KMS-11 (cell line): ENCODE measurements at regions not wholly inside any gene's neighbourhood (a gene's known extent, or its start where the extent isn't known, plus 50 kb on each side); places are given as distances from the start of the nearest gene placed in this dataset.

Experiments used
- H2AFZ ChIP-seq: fragments of 200-600 bp; sonication (generic); 2 replicates; pipeline ENCODE4 v1.6.1; 2016; ENCODE audit warnings: antibody characterized with exemption, mixed run types, low read depth
- H3K27ac ChIP-seq: fragments of 200-600 bp; sonication (generic); 2 replicates; pipeline ENCODE4 v1.6.1; 2016; ENCODE audit warnings: mild to moderate bottlenecking, mixed run types
- H3K27me3 ChIP-seq: fragments of 200-600 bp; sonication (generic); 2 replicates; pipeline ENCODE4 v1.6.1; 2017; ENCODE audit warnings: mild to moderate bottlenecking, low read depth, mixed run types, moderate library complexity; ENCODE audit not compliant: insufficient read depth
- H3K36me3 ChIP-seq: fragments of 200-600 bp; sonication (generic); 2 replicates; pipeline ENCODE4 v1.6.1; 2017; ENCODE audit warnings: mild to moderate bottlenecking, mixed run types; ENCODE audit not compliant: insufficient read depth
- H3K4me1 ChIP-seq: fragments of 200-600 bp; sonication (generic); 2 replicates; pipeline ENCODE4 v1.6.1; 2016; ENCODE audit warnings: mild to moderate bottlenecking, low read depth, mixed run types; ENCODE audit not compliant: poor library complexity, severe bottlenecking
- H3K4me2 ChIP-seq: fragments of 200-600 bp; sonication (generic); 2 replicates; pipeline ENCODE4 v1.7.0; 2016; ENCODE audit warnings: mild to moderate bottlenecking, mixed run types
- H3K4me3 ChIP-seq: fragments of 200-600 bp; sonication (generic); IDR thresholded peaks from 2 replicates; pipeline ENCODE4 v1.6.1; 2017; ENCODE audit warnings: low read depth, low read length, mixed read lengths; ENCODE audit not compliant: insufficient read depth
- H3K79me2 ChIP-seq: fragments of 200-600 bp; sonication (generic); 2 replicates; pipeline ENCODE4 v1.6.1; 2016; ENCODE audit warnings: low read depth, mixed run types; ENCODE audit not compliant: insufficient read depth
- H3K9ac ChIP-seq: fragments of 200-600 bp; sonication (generic); 2 replicates; pipeline ENCODE4 v1.6.1; 2016; ENCODE audit warnings: mild to moderate bottlenecking, mixed run types
- H4K20me1 ChIP-seq: fragments of 200-600 bp; sonication (generic); 2 replicates; pipeline ENCODE4 v1.6.1; 2016; ENCODE audit warnings: mild to moderate bottlenecking, mixed run types; ENCODE audit not compliant: insufficient read depth
- TF ChIP-seq, protein P1 (sequence below): fragments of 200-600 bp; sonication (generic); conservative IDR thresholded peaks from 2 replicates; pipeline ENCODE4 v1.6.1; 2017; ENCODE audit warnings: low read depth, mild to moderate bottlenecking, antibody characterized with exemption, low read length, moderate library complexity, mixed read lengths

DNA sequence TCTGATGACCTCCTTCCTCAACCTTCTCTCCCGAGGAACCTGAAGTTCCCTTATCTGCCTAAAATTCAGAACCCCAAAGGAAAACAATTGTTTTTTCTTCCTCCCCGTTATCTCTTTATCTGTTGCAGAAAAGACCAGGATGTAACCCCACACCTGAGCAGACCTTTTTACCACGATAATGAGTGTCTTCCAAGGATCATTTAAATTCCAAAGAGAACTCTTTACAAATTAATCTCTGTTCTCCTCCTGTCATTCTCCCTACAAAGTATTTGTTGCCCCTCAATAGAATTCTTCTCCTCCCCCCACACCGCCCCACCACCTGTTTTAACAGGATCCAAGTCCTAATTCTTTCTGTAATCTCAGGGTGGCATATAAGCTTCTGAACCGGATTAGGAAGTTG, 78.5 kb upstream of the NLGN4X start:
- Histone ChIP-seq H3K4me1 (peaks cover 9% of the 10 kb centered on the region), H3K79me2 (no peaks in the 10 kb centered on the region), H2AFZ (no peak overlapping the region), H3K4me2 (no peak overlapping the region), H3K36me3 (no peaks in the 10 kb centered on the region), H3K27me3 (no peaks in the 10 kb centered on the region), H3K27ac (no peak overlapping the region), H4K20me1 (no peaks in the 10 kb centered on the region), H3K4me3 (no peak overlapping the region), H3K9ac (no peak overlapping the region)
- TF ChIP-seq, protein P1, sequence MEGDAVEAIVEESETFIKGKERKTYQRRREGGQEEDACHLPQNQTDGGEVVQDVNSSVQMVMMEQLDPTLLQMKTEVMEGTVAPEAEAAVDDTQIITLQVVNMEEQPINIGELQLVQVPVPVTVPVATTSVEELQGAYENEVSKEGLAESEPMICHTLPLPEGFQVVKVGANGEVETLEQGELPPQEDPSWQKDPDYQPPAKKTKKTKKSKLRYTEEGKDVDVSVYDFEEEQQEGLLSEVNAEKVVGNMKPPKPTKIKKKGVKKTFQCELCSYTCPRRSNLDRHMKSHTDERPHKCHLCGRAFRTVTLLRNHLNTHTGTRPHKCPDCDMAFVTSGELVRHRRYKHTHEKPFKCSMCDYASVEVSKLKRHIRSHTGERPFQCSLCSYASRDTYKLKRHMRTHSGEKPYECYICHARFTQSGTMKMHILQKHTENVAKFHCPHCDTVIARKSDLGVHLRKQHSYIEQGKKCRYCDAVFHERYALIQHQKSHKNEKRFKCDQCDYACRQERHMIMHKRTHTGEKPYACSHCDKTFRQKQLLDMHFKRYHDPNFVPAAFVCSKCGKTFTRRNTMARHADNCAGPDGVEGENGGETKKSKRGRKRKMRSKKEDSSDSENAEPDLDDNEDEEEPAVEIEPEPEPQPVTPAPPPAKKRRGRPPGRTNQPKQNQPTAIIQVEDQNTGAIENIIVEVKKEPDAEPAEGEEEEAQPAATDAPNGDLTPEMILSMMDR: no peak

DNA sequence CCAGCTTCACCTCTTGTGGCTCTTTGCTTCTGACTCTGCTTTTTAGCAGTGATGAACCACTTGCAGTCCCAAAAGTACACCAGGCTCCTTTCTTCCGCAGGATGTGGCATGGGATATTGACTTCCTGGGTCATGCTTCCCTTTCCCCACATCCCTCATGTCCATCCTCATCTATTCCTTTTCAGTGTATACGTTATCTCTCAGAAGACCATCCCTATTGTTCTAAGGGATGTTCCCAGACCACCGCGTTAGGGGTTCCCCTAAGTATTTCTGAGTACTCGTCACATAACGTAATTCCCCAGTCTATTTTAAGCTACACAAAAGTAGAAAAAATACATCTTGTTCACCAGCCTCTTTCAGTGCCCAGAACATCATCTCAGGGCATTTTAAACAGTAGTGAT, 71.1 kb upstream of the NLGN4X start:
- H3K4me2 ChIP-seq: no peak overlapping the region
- H3K36me3 ChIP-seq: no peaks in the 10 kb centered on the region
- no peaks in the 10 kb centered on the region for H3K27me3 ChIP-seq
- H2AFZ ChIP-seq: no peak overlapping the region
- TF ChIP-seq, protein P1: no peak
- no peak overlapping the region for H3K9ac ChIP-seq
- H3K4me1 ChIP-seq: no peaks in the 10 kb centered on the region
- H4K20me1 ChIP-seq: no peaks in the 10 kb centered on the region
- no peak overlapping the region for H3K27ac ChIP-seq
- no peak overlapping the region for H3K4me3 ChIP-seq
- no peaks in the 10 kb centered on the region for H3K79me2 ChIP-seq

DNA sequence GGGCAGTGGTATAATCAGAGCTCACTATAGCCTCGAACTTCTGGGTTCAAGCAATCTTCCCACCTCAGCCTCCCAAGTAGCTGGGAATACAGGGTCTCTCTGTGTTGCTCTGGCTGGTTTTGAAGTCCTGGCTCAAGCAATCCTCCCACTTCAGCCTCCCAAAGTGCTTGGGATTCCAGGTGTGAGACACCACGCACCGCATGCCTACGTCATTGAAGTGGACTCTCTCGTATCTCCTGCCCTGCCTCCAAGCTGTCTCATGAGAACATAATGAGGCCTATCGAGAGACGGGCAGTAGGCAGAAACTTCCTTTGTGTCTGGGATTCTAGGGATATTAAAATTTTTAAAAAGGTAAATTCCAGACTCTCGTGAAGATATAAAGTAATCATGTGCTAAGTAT, 65.0 kb upstream of the NLGN4X start:
- TF ChIP-seq, protein P1: no peak
- H2AFZ ChIP-seq: no peak overlapping the region

DNA sequence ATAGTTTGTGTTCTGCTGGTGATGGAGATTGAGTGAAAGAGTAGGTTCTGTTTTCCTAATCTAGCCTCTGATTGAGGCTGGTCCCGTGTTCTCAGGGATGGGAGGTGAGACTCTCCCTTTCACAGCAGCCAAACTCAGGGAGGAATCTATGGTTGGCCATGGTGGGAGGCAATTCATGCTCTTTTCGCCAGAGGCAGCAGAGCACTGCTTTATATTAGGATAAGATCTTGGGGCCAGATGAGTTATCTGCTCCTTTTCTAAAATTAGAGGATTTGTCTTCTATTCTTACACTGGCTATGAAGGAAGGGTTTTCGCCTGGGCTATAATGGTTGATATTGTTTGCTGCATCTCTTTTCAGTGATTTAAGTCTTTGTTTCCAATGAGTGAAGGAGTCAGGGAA, 63.9 kb upstream of the NLGN4X start:
- no peak overlapping the region for H3K4me2 ChIP-seq
- no peaks in the 10 kb centered on the region for H3K79me2 ChIP-seq
- H3K36me3 ChIP-seq: no peaks in the 10 kb centered on the region
- no peak overlapping the region for H3K4me3 ChIP-seq
- no peaks in the 10 kb centered on the region for H3K4me1 ChIP-seq
- H3K27ac ChIP-seq: no peak overlapping the region
- TF ChIP-seq, protein P1: no peak
- no peak overlapping the region for H2AFZ ChIP-seq
- H3K27me3 ChIP-seq: no peaks in the 10 kb centered on the region
- H4K20me1 ChIP-seq: no peaks in the 10 kb centered on the region
- no peak overlapping the region for H3K9ac ChIP-seq

More for the DNA sequence above, 65.0 kb upstream of the NLGN4X start:
- Histone ChIP-seq H3K4me2 (no peak overlapping the region), H3K4me1 (no peaks in the 10 kb centered on the region), H4K20me1 (no peaks in the 10 kb centered on the region), H3K79me2 (no peaks in the 10 kb centered on the region), H3K4me3 (no peak overlapping the region), H3K36me3 (no peaks in the 10 kb centered on the region), H3K27ac (no peak overlapping the region), H3K27me3 (no peaks in the 10 kb centered on the region), H3K9ac (no peak overlapping the region)
